ENCODE measurements at regions not wholly inside any gene's neighbourhood (a gene's known extent, or its start where the extent isn't known, plus 50 kb on each side); places are given as distances from the start of the nearest gene placed in this dataset.

GRCh38 chr13:84784443-84785153, 902.3 kb upstream of the SLITRK1 start:
- CTCF ChIA-PET: no interaction called here
- Histone ChIP-seq H3K27me3 (replicated peaks in 1 of 2; ENCODE audit: control insufficient read depth in 2 of 2, insufficient read depth in 2 of 2, low read length in 1 of 2) (no peaks in the 10 kb centered on the region), H3K9me3 (replicated peaks; ENCODE audit: control insufficient read depth, insufficient read depth, low read length) (no peaks in the 10 kb centered on the region), H3K36me3 (ENCODE audit: control insufficient read depth in 2 of 2, insufficient read depth in 2 of 2, low read length in 1 of 2) (no peaks in the 10 kb centered on the region), H3K4me3 (no peak overlapping the region), H2AFZ (ENCODE audit: control insufficient read depth, low read depth, low read length) (no peak overlapping the region), H4K20me1 (ENCODE audit: control insufficient read depth, insufficient read depth) (no peaks in the 10 kb centered on the region), H3K9ac (ENCODE audit: control insufficient read depth, insufficient read depth, low read length) (no peak overlapping the region), H3K4me1 (ENCODE audit: control insufficient read depth, insufficient read depth, low read length) (no peaks in the 10 kb centered on the region), H3K4me2 (ENCODE audit: control insufficient read depth, insufficient read depth) (no peak overlapping the region), H3K27ac (ENCODE audit: control insufficient read depth, insufficient read depth) (no peak overlapping the region), H3K79me2 (ENCODE audit: control insufficient read depth, insufficient read depth, low read length) (no peaks in the 10 kb centered on the region)
- DNase-seq (ENCODE audit: low read depth, low spot score) (no peak), FAIRE-seq (no peak), ATAC-seq (no peak)
- POLR2A ChIA-PET: no interaction called here
- TF ChIP-seq TCF3 (IDR thresholded peaks at IDR 0.05; ENCODE audit: borderline replicate concordance, insufficient read depth, low read depth, low read length): no peak
- no peak for TF ChIP-seq ZNF24 (IDR thresholded peaks at IDR 0.05)
- TF ChIP-seq NRF1 (conservative IDR thresholded peaks at IDR 0.05; ENCODE audit: low read depth, low read length): no peak
- TF ChIP-seq MLLT1 (IDR thresholded peaks at IDR 0.05): no peak
- RAD21 ChIA-PET (ENCODE audit: unreplicated experiment): no interaction called here
- intact Hi-C loops (cut with micrococcal nuclease; ENCODE audit: unreplicated experiment): no loop called here
- in situ Hi-C loops (cut with MboI): no loop called here
- SMC1A ChIA-PET (ENCODE audit: uncharacterized antibody, unreplicated experiment): no interaction called here
- 0% methylated on average over 1 of the region's 1 CpG for WGBS (ENCODE audit: insufficient coverage, insufficient replicate concordance, low lambda C conversion rate, missing lambda C conversion rate)
- BruUV-seq (replicated peaks): no TSS peak

- H3K9me3 ChIP-seq (replicated peaks; ENCODE audit: control insufficient read depth, insufficient read depth, low read length): no peaks in the 10 kb centered on the region
- SMC1A ChIA-PET (ENCODE audit: uncharacterized antibody, unreplicated experiment): no interaction called here
- no peak overlapping the region for H3K4me2 ChIP-seq (ENCODE audit: control insufficient read depth, insufficient read depth)
- H3K27me3 ChIP-seq (replicated peaks in 1 of 2; ENCODE audit: control insufficient read depth in 2 of 2, insufficient read depth in 2 of 2, low read length in 1 of 2): no peaks in the 10 kb centered on the region
- intact Hi-C loops (cut with micrococcal nuclease; ENCODE audit: unreplicated experiment): no loop called here
- no peaks in the 10 kb centered on the region for H4K20me1 ChIP-seq (ENCODE audit: control insufficient read depth, insufficient read depth)
- POLR2A ChIA-PET: no interaction called here
- no TSS peak for BruUV-seq (replicated peaks)
- in situ Hi-C loops (cut with MboI): no loop called here
- ATAC-seq (no peak), FAIRE-seq (no peak), DNase-seq (ENCODE audit: low read depth, low spot score) (no peak)
- no peaks in the 10 kb centered on the region for H3K79me2 ChIP-seq (ENCODE audit: control insufficient read depth, insufficient read depth, low read length)
- RAD21 ChIA-PET (ENCODE audit: unreplicated experiment): no interaction called here
- H3K4me3 ChIP-seq: no peak overlapping the region
- no peak overlapping the region for H3K27ac ChIP-seq (ENCODE audit: control insufficient read depth, insufficient read depth)
- H2AFZ ChIP-seq (ENCODE audit: control insufficient read depth, low read depth, low read length): no peak overlapping the region
- H3K36me3 ChIP-seq (ENCODE audit: control insufficient read depth in 2 of 2, insufficient read depth in 2 of 2, low read length in 1 of 2): no peaks in the 10 kb centered on the region
- CTCF ChIA-PET: no interaction called here
- WGBS (ENCODE audit: insufficient coverage, insufficient replicate concordance, low lambda C conversion rate, missing lambda C conversion rate): 19% methylated on average over 4 of the region's 4 CpGs
- H3K9ac ChIP-seq (ENCODE audit: control insufficient read depth, insufficient read depth, low read length): no peak overlapping the region
- H3K4me1 ChIP-seq (ENCODE audit: control insufficient read depth, insufficient read depth, low read length): no peaks in the 10 kb centered on the region
- TF ChIP-seq ELK1 (IDR thresholded peaks at IDR 0.05; ENCODE audit: low read depth, low read length): no peak
- TF ChIP-seq LARP7 (IDR thresholded peaks at IDR 0.05): no peak
- TF ChIP-seq E4F1 (IDR thresholded peaks at IDR 0.05; ENCODE audit: borderline replicate concordance, partially characterized antibody): no peak
- TF ChIP-seq IKZF1 (conservative IDR thresholded peaks at IDR 0.05): no peak
- no peak for TF ChIP-seq EP300 (IDR thresholded peaks at IDR 0.05; ENCODE audit: borderline replicate concordance in 1 of 2, control insufficient read depth in 1 of 2, low read depth in 2 of 2, low read length in 2 of 2)
- TF ChIP-seq ZBTB33 (IDR thresholded peaks at IDR 0.05): no peak
These were observed 895.0 kb upstream of the SLITRK1 start for GRCh38 chr13:84777316-84777715.
